Hematopoietic multipotent progenitor cell treated with erythropoietin and hydrocortisone succinate and interleukin-3 and kit ligand, for 4 days (in vitro differentiated cells): ENCODE measurements at regions not wholly inside any gene's neighbourhood (a gene's known extent, or its start where the extent isn't known, plus 50 kb on each side); places are given as distances from the start of the nearest gene placed in this dataset.
A peak's percentile ranks its signal among the peaks of the same experiment; 100 is the strongest.
"Not testable (repeated sequence)": the region's sequence is repeated elsewhere in the genome, so short reads cannot be mapped to it uniquely, and the experiment has no call there.

Source experiments
- DNase-seq: peaks from one replicate; pipeline ENCODE4 v3.0.0-alpha.2; 2015

GRCh38 chr2:37573451-37574388 is 97.7 kb downstream of the CDC42EP3 start:
- no peak for DNase-seq

GRCh38 chr2:37575780-37576179 is 95.7 kb downstream of the CDC42EP3 start:
- peak; percentile 51 for DNase-seq

GRCh38 chr2:37576194-37576593 is 95.2 kb downstream of the CDC42EP3 start:
- not testable (repeated sequence) for DNase-seq

GRCh38 chr2:37576831-37577230 is 94.6 kb downstream of the CDC42EP3 start:
- DNase-seq, result no peak

GRCh38 chr2:37579192-37579713 is 92.2 kb downstream of the CDC42EP3 start:
- no peak for DNase-seq

GRCh38 chr2:37579949-37580348 is 91.5 kb downstream of the CDC42EP3 start:
- not testable (repeated sequence) for DNase-seq

GRCh38 chr2:37581433-37581832 is 90.0 kb downstream of the CDC42EP3 start:
- no peak for DNase-seq

- no peak for DNase-seq
These were observed 88.8 kb downstream of the CDC42EP3 start for GRCh38 chr2:37582481-37583220.

GRCh38 chr2:37583402-37583801 is 88.0 kb downstream of the CDC42EP3 start:
- no peak for DNase-seq

- DNase-seq, result no peak
These were observed 87.6 kb downstream of the CDC42EP3 start for GRCh38 chr2:37583867-37584266.

GRCh38 chr2:37585295-37585908 is 86.0 kb downstream of the CDC42EP3 start:
- no peak for DNase-seq

- DNase-seq, result peak; percentile 58
These were observed 85.3 kb downstream of the CDC42EP3 start for GRCh38 chr2:37585982-37586621.

GRCh38 chr2:37586663-37587317 is 84.7 kb downstream of the CDC42EP3 start:
- no peak for DNase-seq

- no peak for DNase-seq
These were observed 83.6 kb downstream of the CDC42EP3 start for GRCh38 chr2:37587817-37588216.

GRCh38 chr2:37588316-37588777 is 83.1 kb downstream of the CDC42EP3 start:
- no peak for DNase-seq

- DNase-seq, result no peak
These were observed 82.1 kb downstream of the CDC42EP3 start for GRCh38 chr2:37589298-37589697.

- DNase-seq, result peak; percentile 43
These were observed 81.3 kb downstream of the CDC42EP3 start for GRCh38 chr2:37590119-37590571.
